Mammary epithelial cell (primary cell): ENCODE measurements at regions not wholly inside any gene's neighbourhood (a gene's known extent, or its start where the extent isn't known, plus 50 kb on each side); places are given as distances from the start of the nearest gene placed in this dataset.

Experiments used
- CTCF ChIP-seq, 2 donors: IDR thresholded peaks in 1 of 2; conservative IDR thresholded peaks in 1 of 2; 2 replicates each; pipeline ENCODE4 v1.5.1; 2011 to 2012; ENCODE audit warnings: inconsistent platforms in 2 of 2, low read length in 2 of 2, mild to moderate bottlenecking in 2 of 2, control low read depth in 1 of 2, low read depth in 1 of 2; ENCODE audit not compliant: insufficient read depth in 1 of 2; ENCODE audit errors: extremely low read depth in 1 of 2
- EZH2 ChIP-seq: IDR thresholded peaks from 2 replicates; pipeline ENCODE4 v1.6.1; 2012; ENCODE audit warnings: low read length, inconsistent platforms, borderline replicate concordance

GRCh38 chr10:35723992-35724391 is 81.9 kb upstream of the FZD8 start:
- no peak for TF ChIP-seq CTCF (conservative IDR thresholded peaks at IDR 0.05 in 1 of 2, IDR thresholded peaks at IDR 0.05 in 1 of 2; ENCODE audit: extremely low read depth in 1 of 2, insufficient read depth in 1 of 2, low read depth in 1 of 2, low read length in 2 of 2)
- TF ChIP-seq EZH2: no peak
